ENCODE measurements at regions not wholly inside any gene's neighbourhood (a gene's known extent, or its start where the extent isn't known, plus 50 kb on each side); places are given as distances from the start of the nearest gene placed in this dataset.

- no peak for DNase-seq (ENCODE audit: extremely low read depth, low read depth)
Measured at GRCh38 chr14:53569446-53569845, 387.2 kb downstream of the BMP4 start.

GRCh38 chr14:53567236-53567780 lies 389.3 kb downstream of the BMP4 start:
- DNase-seq (ENCODE audit: extremely low read depth, low read depth): no peak

GRCh38 chr14:53564870-53565269 lies 391.8 kb downstream of the BMP4 start:
- DNase-seq (ENCODE audit: extremely low read depth, low read depth): no peak

GRCh38 chr14:53563628-53564027 lies 393.0 kb downstream of the BMP4 start:
- no peak for DNase-seq (ENCODE audit: extremely low read depth, low read depth)

- no peak for DNase-seq (ENCODE audit: extremely low read depth, low read depth)
Measured at GRCh38 chr14:53553221-53553620, 400.1 kb upstream of the DDHD1 start.

- DNase-seq (ENCODE audit: extremely low read depth, low read depth): no peak
Measured at GRCh38 chr14:53551862-53552261, 398.7 kb upstream of the DDHD1 start.

- DNase-seq (ENCODE audit: extremely low read depth, low read depth): no peak
Measured at GRCh38 chr14:53550776-53551175, 397.7 kb upstream of the DDHD1 start.

GRCh38 chr14:53549956-53550355 lies 396.8 kb upstream of the DDHD1 start:
- DNase-seq (ENCODE audit: extremely low read depth, low read depth): no peak

GRCh38 chr14:53547593-53547992 lies 394.5 kb upstream of the DDHD1 start:
- DNase-seq (ENCODE audit: extremely low read depth, low read depth): no peak

GRCh38 chr14:53545217-53545616 lies 392.1 kb upstream of the DDHD1 start:
- no peak for DNase-seq (ENCODE audit: extremely low read depth, low read depth)

- DNase-seq (ENCODE audit: extremely low read depth, low read depth): no peak
Measured at GRCh38 chr14:53542732-53543131, 389.6 kb upstream of the DDHD1 start.

GRCh38 chr14:53541411-53541810 lies 388.3 kb upstream of the DDHD1 start:
- no peak for DNase-seq (ENCODE audit: extremely low read depth, low read depth)

- DNase-seq (ENCODE audit: extremely low read depth, low read depth): peak; percentile 59
Measured at GRCh38 chr14:53539489-53540126, 386.5 kb upstream of the DDHD1 start.

GRCh38 chr14:53538316-53538881 lies 385.3 kb upstream of the DDHD1 start:
- DNase-seq (ENCODE audit: extremely low read depth, low read depth): no peak

GRCh38 chr14:53537422-53538315 lies 384.5 kb upstream of the DDHD1 start:
- DNase-seq (ENCODE audit: extremely low read depth, low read depth): no peak

- no peak for DNase-seq (ENCODE audit: extremely low read depth, low read depth)
Measured at GRCh38 chr14:53536446-53536845, 383.3 kb upstream of the DDHD1 start.

- DNase-seq (ENCODE audit: extremely low read depth, low read depth): no peak
Measured at GRCh38 chr14:53534841-53535240, 381.7 kb upstream of the DDHD1 start.

- no peak for DNase-seq (ENCODE audit: extremely low read depth, low read depth)
Measured at GRCh38 chr14:53533384-53533970, 380.4 kb upstream of the DDHD1 start.

GRCh38 chr14:53532853-53533252 lies 379.7 kb upstream of the DDHD1 start:
- no peak for DNase-seq (ENCODE audit: extremely low read depth, low read depth)

GRCh38 chr14:53531730-53532129 lies 378.6 kb upstream of the DDHD1 start:
- no peak for DNase-seq (ENCODE audit: extremely low read depth, low read depth)

GRCh38 chr14:53531156-53531555 lies 378.0 kb upstream of the DDHD1 start:
- DNase-seq (ENCODE audit: extremely low read depth, low read depth): no peak
